BLaER1 (cell line): ENCODE measurements at regions not wholly inside any gene's neighbourhood (a gene's known extent, or its start where the extent isn't known, plus 50 kb on each side); places are given as distances from the start of the nearest gene placed in this dataset.

Experiments used
- H3K27ac ChIP-seq: shearing (Covaris generic); formaldehyde crosslinking; 2 replicates; pipeline ENCODE4 v1.8.1; 2022
- H3K27me3 ChIP-seq: shearing (Covaris generic); formaldehyde crosslinking; 2 replicates; pipeline ENCODE4 v1.8.1; 2022
- H3K36me3 ChIP-seq: shearing (Covaris generic); formaldehyde crosslinking; 2 replicates; pipeline ENCODE4 v1.8.1; 2022
- H3K4me1 ChIP-seq: shearing (Covaris generic); formaldehyde crosslinking; 2 replicates; pipeline ENCODE4 v1.8.1; 2022
- H3K4me2 ChIP-seq: shearing (Covaris generic); formaldehyde crosslinking; 2 replicates; pipeline ENCODE4 v1.8.1; 2022
- H3K4me3 ChIP-seq: shearing (Covaris generic); formaldehyde crosslinking; 2 replicates; pipeline ENCODE4 v1.8.1; 2022
- H3K9ac ChIP-seq: shearing (Covaris generic); formaldehyde crosslinking; 2 replicates; pipeline ENCODE4 v1.8.1; 2022
- H3K9me3 ChIP-seq: shearing (Covaris generic); formaldehyde crosslinking; 2 replicates; pipeline ENCODE4 v1.8.1; 2022
- H4K20me1 ChIP-seq: shearing (Covaris generic); formaldehyde crosslinking; 2 replicates; pipeline ENCODE4 v1.8.1; 2022
- Cebpa-rat ChIP-seq: shearing (Covaris generic); IDR thresholded peaks from 2 replicates; pipeline ENCODE4 v1.8.1; 2022

- Histone ChIP-seq H3K9me3 (no peaks in the 10 kb centered on the region), H3K36me3 (no peaks in the 10 kb centered on the region), H4K20me1 (no peaks in the 10 kb centered on the region), H3K4me2 (no peak overlapping the region), H3K27me3 (no peaks in the 10 kb centered on the region), H3K9ac (no peak overlapping the region), H3K27ac (no peak overlapping the region), H3K4me1 (no peaks in the 10 kb centered on the region), H3K4me3 (no peak overlapping the region)
- TF ChIP-seq Cebpa-rat, result no peak
Measured at GRCh38 chr4:96543346-96543745, 703.5 kb downstream of the PDHA2 start.

DNA sequence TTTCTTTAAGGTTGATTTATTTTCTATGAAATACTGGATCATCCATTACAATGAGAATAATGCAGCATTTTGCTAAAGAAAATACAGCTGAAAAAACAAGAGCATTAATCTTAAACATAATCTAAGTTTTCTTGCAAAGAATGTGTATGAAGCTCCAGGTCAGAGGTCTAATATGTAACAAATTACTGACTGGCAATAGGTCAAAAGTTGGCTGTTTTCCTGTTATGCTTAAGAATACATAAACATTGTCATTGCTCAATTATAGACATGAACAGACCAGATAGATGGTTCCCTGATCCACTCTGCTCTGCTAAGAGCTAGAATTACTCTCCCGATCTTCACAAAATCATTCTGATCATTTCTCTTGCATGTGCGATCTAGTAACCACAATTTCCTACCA, 718.6 kb downstream of the PDHA2 start:
- Histone ChIP-seq H3K4me1 (no peaks in the 10 kb centered on the region), H3K4me2 (no peak overlapping the region), H3K9ac (no peak overlapping the region), H3K9me3 (no peaks in the 10 kb centered on the region), H3K27ac (no peak overlapping the region), H3K27me3 (no peaks in the 10 kb centered on the region), H3K36me3 (no peaks in the 10 kb centered on the region), H3K4me3 (no peak overlapping the region), H4K20me1 (no peaks in the 10 kb centered on the region)
- TF ChIP-seq Cebpa-rat, result no peak

DNA sequence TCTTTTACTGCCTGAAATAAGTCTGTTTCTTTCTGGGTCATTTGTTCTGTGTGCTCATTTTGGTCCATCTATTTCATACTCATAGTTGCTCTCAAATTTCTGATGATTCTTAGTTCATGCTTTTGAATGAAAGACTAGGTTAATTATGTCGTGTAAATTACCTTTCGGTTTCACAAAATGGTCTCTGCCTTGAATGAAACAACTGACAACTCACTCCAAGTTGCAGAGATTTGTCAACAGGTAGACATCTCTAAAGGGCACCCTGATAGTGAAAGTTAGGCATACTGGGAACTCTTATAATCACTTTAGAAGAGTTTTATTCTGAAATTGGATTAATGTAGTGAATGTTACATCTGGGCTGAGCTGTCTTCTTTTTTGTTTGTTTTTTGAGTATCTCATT, 726.9 kb downstream of the PDHA2 start:
- no peak overlapping the region for H3K4me2 ChIP-seq
- no peak overlapping the region for H3K4me3 ChIP-seq
- no peaks in the 10 kb centered on the region for H3K27me3 ChIP-seq
- no peaks in the 10 kb centered on the region for H3K4me1 ChIP-seq
- no peak overlapping the region for H3K27ac ChIP-seq
- no peaks in the 10 kb centered on the region for H4K20me1 ChIP-seq
- no peak for TF ChIP-seq Cebpa-rat
- H3K9ac ChIP-seq, result no peak overlapping the region
- H3K9me3 ChIP-seq, result no peaks in the 10 kb centered on the region
- H3K36me3 ChIP-seq, result no peaks in the 10 kb centered on the region

DNA sequence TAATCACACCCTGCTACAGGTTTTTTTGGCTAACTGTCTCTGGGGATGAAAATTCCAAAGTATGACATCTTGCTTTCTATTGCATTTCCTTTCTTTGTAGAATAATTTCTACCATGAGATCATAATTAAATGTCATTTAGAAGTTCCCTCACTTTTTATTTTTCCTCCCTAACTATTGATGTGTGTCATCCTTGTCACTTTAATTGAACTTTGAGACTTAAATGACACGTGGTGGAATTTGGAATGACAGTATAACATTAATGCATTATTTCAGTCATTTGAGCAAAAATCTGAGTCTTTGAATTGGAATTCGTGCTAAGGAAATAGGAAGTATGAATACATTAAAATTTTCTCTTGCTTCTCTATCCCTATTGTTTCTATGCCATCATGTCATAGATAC, 745.4 kb downstream of the PDHA2 start:
- no peaks in the 10 kb centered on the region for H3K9me3 ChIP-seq
- no peak overlapping the region for H3K27ac ChIP-seq
- H3K4me2 ChIP-seq, result no peak overlapping the region
- no peaks in the 10 kb centered on the region for H3K36me3 ChIP-seq
- H3K9ac ChIP-seq, result no peak overlapping the region
- no peaks in the 10 kb centered on the region for H3K27me3 ChIP-seq
- no peak overlapping the region for H3K4me3 ChIP-seq
- no peaks in the 10 kb centered on the region for H3K4me1 ChIP-seq
- no peak for TF ChIP-seq Cebpa-rat
- no peaks in the 10 kb centered on the region for H4K20me1 ChIP-seq

DNA sequence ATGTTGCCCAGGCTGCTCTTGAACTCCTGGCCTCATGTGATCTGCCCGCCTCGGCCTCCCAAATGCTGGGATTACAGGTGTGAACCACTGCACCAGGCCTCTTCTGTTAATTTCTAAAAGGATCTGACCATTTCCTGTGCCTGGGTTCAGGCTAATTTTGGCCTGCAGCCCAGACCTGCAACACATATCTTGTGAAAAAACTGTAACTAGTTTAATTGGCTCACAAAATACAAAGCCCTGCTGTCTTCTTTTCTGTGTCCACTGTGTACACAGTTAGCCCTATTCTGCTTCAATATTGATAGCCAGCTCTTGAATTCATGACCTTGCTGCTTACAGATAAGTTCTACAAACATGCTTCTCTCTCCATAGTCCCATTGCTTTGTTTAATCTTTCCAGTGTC, 753.5 kb downstream of the PDHA2 start:
- no peak overlapping the region for H3K4me2 ChIP-seq

GRCh38 chr4:96598465-96598864, 758.6 kb downstream of the PDHA2 start:
- Histone ChIP-seq H3K4me3 (no peak overlapping the region), H3K36me3 (no peaks in the 10 kb centered on the region), H3K4me2 (no peak overlapping the region), H4K20me1 (no peaks in the 10 kb centered on the region), H3K27ac (no peak overlapping the region), H3K27me3 (no peaks in the 10 kb centered on the region), H3K9ac (no peak overlapping the region), H3K4me1 (no peaks in the 10 kb centered on the region), H3K9me3 (no peaks in the 10 kb centered on the region)
- TF ChIP-seq Cebpa-rat, result no peak

More for the DNA sequence above, 753.5 kb downstream of the PDHA2 start:
- Histone ChIP-seq H3K9me3 (no peaks in the 10 kb centered on the region), H3K4me1 (no peaks in the 10 kb centered on the region), H3K36me3 (no peaks in the 10 kb centered on the region), H3K4me3 (no peak overlapping the region), H3K27me3 (no peaks in the 10 kb centered on the region), H3K9ac (no peak overlapping the region), H3K27ac (no peak overlapping the region), H4K20me1 (no peaks in the 10 kb centered on the region)
- no peak for TF ChIP-seq Cebpa-rat

DNA sequence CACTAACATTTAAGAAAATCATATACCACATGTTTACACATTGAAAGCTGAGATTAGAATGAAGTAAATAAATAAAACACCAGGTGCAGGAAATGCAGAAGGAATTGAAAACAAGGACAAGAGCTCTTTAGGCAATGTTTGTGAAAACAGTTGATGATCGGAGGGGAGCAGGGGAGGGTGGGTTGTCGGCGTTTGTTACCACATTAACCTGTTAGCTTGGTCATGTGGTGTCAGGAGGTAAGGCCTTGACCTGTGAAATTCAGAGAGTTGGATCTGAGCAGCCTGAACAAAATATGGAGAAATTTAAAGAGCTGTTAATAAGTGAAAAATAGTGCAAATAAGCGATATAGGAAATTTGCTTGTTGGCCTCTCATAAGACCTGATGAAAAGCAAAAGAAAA, 759.9 kb downstream of the PDHA2 start:
- H3K4me2 ChIP-seq, result no peak overlapping the region
- H3K4me3 ChIP-seq, result no peak overlapping the region
- H3K27me3 ChIP-seq, result no peaks in the 10 kb centered on the region
- no peaks in the 10 kb centered on the region for H4K20me1 ChIP-seq
- H3K9ac ChIP-seq, result no peak overlapping the region
- no peaks in the 10 kb centered on the region for H3K9me3 ChIP-seq
- H3K36me3 ChIP-seq, result no peaks in the 10 kb centered on the region
- TF ChIP-seq Cebpa-rat, result no peak
- no peak overlapping the region for H3K27ac ChIP-seq
- no peaks in the 10 kb centered on the region for H3K4me1 ChIP-seq

- Histone ChIP-seq H4K20me1 (no peaks in the 10 kb centered on the region), H3K36me3 (no peaks in the 10 kb centered on the region), H3K4me1 (no peaks in the 10 kb centered on the region), H3K9ac (no peak overlapping the region), H3K27me3 (no peaks in the 10 kb centered on the region), H3K9me3 (no peaks in the 10 kb centered on the region), H3K4me2 (no peak overlapping the region), H3K27ac (no peak overlapping the region), H3K4me3 (no peak overlapping the region)
- TF ChIP-seq Cebpa-rat, result no peak
Measured at GRCh38 chr4:96602661-96603060, 762.8 kb downstream of the PDHA2 start.

DNA sequence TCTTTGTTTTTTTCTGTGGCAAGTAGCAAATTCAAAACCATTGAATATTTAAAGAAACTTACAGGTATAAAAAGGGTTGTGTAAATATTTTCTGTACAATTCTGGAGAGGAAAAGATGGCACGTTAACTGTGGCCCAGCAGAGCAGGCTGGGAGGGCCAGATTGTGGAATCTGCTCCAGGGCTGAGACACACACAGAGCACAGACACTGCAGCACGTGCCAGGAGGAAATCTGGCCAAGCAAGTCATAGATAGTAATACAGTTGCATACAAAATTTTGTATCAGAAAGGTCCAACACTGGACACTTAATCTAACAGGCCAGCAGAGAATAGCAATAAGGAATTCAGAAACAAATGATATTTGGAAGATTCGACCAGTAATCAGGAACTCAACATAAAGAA, 763.7 kb downstream of the PDHA2 start:
- Histone ChIP-seq H3K27me3 (no peaks in the 10 kb centered on the region), H3K9ac (no peak overlapping the region), H4K20me1 (no peaks in the 10 kb centered on the region), H3K9me3 (no peaks in the 10 kb centered on the region), H3K27ac (no peak overlapping the region), H3K4me3 (no peak overlapping the region), H3K36me3 (no peaks in the 10 kb centered on the region), H3K4me2 (no peak overlapping the region), H3K4me1 (no peaks in the 10 kb centered on the region)
- no peak for TF ChIP-seq Cebpa-rat

DNA sequence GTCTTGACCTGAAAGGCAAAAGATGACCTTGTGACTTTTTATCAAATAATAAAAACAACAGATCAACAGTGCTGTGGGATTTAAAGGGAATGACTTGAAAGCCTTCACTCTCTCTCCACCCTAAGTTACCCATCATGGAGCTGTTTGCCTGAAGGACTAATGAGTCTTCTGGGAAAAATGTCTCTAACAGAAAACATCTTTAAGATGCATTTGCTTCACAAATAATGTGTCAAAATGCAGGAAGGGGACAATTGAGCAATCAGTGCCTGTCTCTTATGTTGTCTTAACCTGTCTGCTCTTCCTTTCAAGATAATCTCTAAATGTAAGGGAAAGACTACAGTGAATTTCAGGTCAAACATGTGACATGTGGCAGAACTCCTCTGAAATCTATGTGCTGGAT, 766.6 kb downstream of the PDHA2 start:
- Histone ChIP-seq H3K9ac (no peak overlapping the region), H3K4me2 (no peak overlapping the region), H3K27me3 (no peaks in the 10 kb centered on the region), H3K27ac (no peak overlapping the region), H3K4me1 (no peaks in the 10 kb centered on the region), H3K36me3 (no peaks in the 10 kb centered on the region), H3K4me3 (no peak overlapping the region), H3K9me3 (no peaks in the 10 kb centered on the region), H4K20me1 (no peaks in the 10 kb centered on the region)
- TF ChIP-seq Cebpa-rat, result no peak

GRCh38 chr4:96626023-96626422, 786.1 kb downstream of the PDHA2 start:
- Histone ChIP-seq H4K20me1 (no peaks in the 10 kb centered on the region), H3K36me3 (no peaks in the 10 kb centered on the region), H3K4me3 (no peak overlapping the region), H3K9ac (no peak overlapping the region), H3K4me2 (no peak overlapping the region), H3K27ac (no peak overlapping the region), H3K9me3 (no peaks in the 10 kb centered on the region), H3K27me3 (no peaks in the 10 kb centered on the region), H3K4me1 (no peaks in the 10 kb centered on the region)
- no peak for TF ChIP-seq Cebpa-rat
